Activated CD4-positive, alpha-beta memory T cell treated with anti-CD3 and anti-CD28 coated beads for 36 hours (primary cell): ENCODE measurements at regions not wholly inside any gene's neighbourhood (a gene's known extent, or its start where the extent isn't known, plus 50 kb on each side); places are given as distances from the start of the nearest gene placed in this dataset.
"Not testable (repeated sequence)": the region's sequence is repeated elsewhere in the genome, so short reads cannot be mapped to it uniquely, and the experiment has no call there.

Experiments used
- CTCF ChIA-PET: fragments of 350-600 bp; sonication (Branson Sonifier 250); formaldehyde crosslinking; loops from one replicate; lab custom pipeline; 2021; ENCODE audit warnings: antibody characterized with exemption, inconsistent platforms; lab: Charles Lee
- POLR2A ChIA-PET: fragments of 350-600 bp; sonication (Branson Sonifier 250); formaldehyde crosslinking; loops from one replicate; lab custom pipeline; 2021; ENCODE audit warnings: antibody characterized with exemption; lab: Charles Lee
- DNase-seq: peaks from one replicate; pipeline ENCODE4 v3.0.0-alpha.2; 2020
- H3K27ac Mint-ChIP-seq: one replicate; pipeline ENCODE4 v1.8.0; 2021; ENCODE audit warnings: mixed read lengths
- H3K27me3 Mint-ChIP-seq: one replicate; pipeline ENCODE4 v1.8.0; 2021; ENCODE audit warnings: mixed read lengths
- H3K36me3 Mint-ChIP-seq: one replicate; pipeline ENCODE4 v1.8.0; 2021; ENCODE audit warnings: mixed read lengths
- H3K4me1 Mint-ChIP-seq: one replicate; pipeline ENCODE4 v1.8.0; 2021; ENCODE audit warnings: low read depth, mixed read lengths
- H3K4me3 Mint-ChIP-seq: one replicate; pipeline ENCODE4 v1.8.0; 2021; ENCODE audit warnings: mild to moderate bottlenecking, mixed read lengths
- H3K9me3 Mint-ChIP-seq: one replicate; pipeline ENCODE4 v1.8.0; 2021; ENCODE audit warnings: mixed read lengths
- intact Hi-C: fragments of 100-400 bp; cut with micrococcal nuclease; formaldehyde crosslinking; loops from one replicate; pipeline ENCODE4 v1.15.1; 2023

DNA sequence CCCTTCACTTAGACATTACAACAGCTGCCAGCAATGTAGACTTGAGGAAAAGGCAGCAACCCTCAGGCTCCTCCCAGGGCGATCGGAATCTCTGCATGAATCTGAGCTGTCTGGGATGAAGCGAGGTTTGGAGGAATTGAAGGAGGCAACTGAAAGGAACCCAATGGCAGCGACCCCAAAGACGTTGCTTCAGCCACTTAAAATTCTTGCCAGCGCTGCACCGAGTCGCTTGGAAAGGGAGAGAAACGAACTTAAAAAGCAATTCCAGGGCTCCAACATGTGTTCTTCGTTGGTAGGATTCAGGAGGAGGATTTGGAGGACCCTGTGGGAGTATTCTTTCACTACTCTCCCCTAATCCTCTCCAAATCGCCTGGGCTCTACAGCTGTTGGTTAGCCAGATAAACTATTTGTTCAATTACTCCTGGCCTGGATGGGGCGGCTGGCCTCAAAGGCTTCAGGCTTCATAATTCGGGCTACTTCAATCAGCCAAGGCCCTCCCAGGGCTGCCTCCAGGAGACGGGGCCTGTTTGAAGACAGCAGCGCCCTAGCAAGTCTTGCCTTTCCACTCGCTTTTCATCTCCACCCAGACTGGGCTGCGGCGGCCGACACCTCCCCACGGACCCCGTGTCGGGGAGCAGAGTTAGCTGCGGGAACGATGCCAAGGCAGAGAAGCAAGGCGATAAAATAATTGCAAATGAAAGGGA is 72.4 kb upstream of the TMEM45B start:
- intact Hi-C loops = no loop called here
- no peak for DNase-seq
- Mint-ChIP-seq H3K4me1 (no peaks in the 10 kb centered on the region), H3K36me3 (no peaks in the 10 kb centered on the region), H3K4me3 (no peak overlapping the region), H3K9me3 (no peaks in the 10 kb centered on the region), H3K27me3 (peaks cover 1% of the 10 kb centered on the region), H3K27ac (no peak overlapping the region)
- ChIA-PET POLR2A (no interaction called here), CTCF (no interaction called here)

- peaks cover 3% of the 10 kb centered on the region for H3K27me3 Mint-ChIP-seq
- DNase-seq = no peak
- no peaks in the 10 kb centered on the region for H3K9me3 Mint-ChIP-seq
- peaks cover 7% of the 10 kb centered on the region for H3K4me1 Mint-ChIP-seq
- no peaks in the 10 kb centered on the region for H3K36me3 Mint-ChIP-seq
- no peak overlapping the region for H3K4me3 Mint-ChIP-seq
- ChIA-PET POLR2A (no interaction called here), CTCF (interaction anchor here (1.6 to 2.7 kb wide), 3 partner anchors 52 to 383 kb away, joined by 3 to 11 read pairs (median 10); partner anchors contain the start of gene BARX2)
- intact Hi-C loops = no loop called here
- H3K27ac Mint-ChIP-seq = no peak overlapping the region
Measured at GRCh38 chr11:129747071-129747470, 68.6 kb upstream of the TMEM45B start.

DNA sequence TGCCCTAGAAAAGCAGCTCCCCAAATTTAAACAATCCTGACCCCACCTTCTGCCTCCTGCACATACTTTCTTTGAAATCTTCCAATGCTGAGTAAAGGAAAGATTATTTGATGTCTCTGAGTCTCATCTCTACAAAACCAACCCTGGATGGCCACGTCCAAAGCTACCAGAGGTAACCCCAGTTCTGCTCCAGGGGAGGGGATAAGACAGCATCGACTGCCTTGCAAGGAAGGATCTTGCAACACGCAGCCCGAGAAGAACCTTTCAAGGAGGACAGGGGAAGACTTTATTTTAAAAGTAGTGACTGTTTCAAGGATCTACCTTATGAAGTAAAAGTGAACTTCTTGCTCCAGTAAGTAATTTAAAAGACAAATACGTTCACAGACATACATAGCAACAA is 66.5 kb upstream of the TMEM45B start:
- H3K4me3 Mint-ChIP-seq = no peak overlapping the region
- peaks cover 7% of the 10 kb centered on the region for H3K4me1 Mint-ChIP-seq
- DNase-seq = no peak
- peaks cover 3% of the 10 kb centered on the region for H3K27me3 Mint-ChIP-seq
- POLR2A ChIA-PET = no interaction called here
- intact Hi-C loops = no loop called here
- CTCF ChIA-PET = interaction anchor here (1.5 to 2.7 kb wide), 4 partner anchors 54 to 385 kb away, joined by 7 to 11 read pairs (median 10); partner anchors contain the start of gene BARX2
- peaks cover 4% of the 10 kb centered on the region for H3K9me3 Mint-ChIP-seq
- no peak overlapping the region for H3K27ac Mint-ChIP-seq
- H3K36me3 Mint-ChIP-seq = peaks cover 1% of the 10 kb centered on the region

DNA sequence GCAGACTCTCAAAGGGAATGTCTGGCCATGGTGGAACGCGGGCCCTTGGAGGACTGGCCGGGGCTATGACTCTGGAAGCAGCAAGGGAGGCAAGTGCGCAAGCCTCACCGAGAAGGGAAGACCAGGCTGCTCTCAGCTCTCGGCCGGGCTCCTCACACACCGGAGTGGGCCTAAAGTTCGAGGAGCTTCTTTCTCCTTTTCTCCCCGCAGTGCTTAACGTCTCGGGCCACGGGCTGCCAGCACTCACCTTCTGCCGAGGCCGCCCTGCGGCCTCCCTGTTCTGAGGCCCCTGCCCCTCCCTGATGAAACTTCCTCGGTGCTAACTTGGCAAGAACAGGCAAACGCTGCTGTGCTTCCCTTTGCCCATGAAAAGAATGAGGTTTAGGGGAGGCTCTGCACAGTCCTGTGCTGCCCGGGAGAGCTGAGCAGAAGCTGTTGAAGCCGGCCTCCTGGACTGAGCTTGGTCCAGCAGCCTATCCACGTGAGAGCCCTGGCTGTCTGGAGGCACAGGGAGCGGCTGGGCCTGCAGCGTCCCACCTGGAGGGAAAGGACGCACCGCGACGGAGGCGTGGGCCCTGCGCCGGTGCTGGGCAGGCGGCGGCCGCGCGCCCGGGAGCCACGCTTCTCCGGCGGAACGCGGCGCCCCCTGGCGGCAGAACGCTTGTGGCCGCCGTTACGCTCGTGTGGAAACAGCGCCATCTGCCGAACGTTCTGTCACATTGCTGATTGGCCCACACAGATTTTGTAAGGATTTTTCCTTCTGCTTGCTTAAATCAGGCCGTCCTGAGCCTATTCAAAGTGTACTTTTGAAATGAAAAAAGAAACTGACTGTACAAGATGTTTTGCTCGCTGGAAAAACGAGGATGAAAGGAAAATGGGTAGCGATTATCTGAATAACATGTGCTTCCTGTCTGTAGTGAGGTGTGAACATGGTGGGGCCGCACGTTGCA is 65.0 kb upstream of the TMEM45B start:
- Mint-ChIP-seq H3K27ac (no peak overlapping the region), H3K4me3 (no peak overlapping the region), H3K9me3 (peaks cover 4% of the 10 kb centered on the region), H3K27me3 (peaks cover 3% of the 10 kb centered on the region), H3K36me3 (peaks cover 1% of the 10 kb centered on the region), H3K4me1 (peaks cover 7% of the 10 kb centered on the region)
- peak; percentile 85 for DNase-seq
- ChIA-PET CTCF (interaction anchor here (0.7 to 3.2 kb wide), 19 partner anchors 9 to 632 kb away, joined by 3 to 32 read pairs (median 4); partner anchors contain the start of gene BARX2), POLR2A (no interaction called here)
- intact Hi-C loops = loop anchor here (1.0 to 5.0 kb wide), 5 partner anchors 53 to 868 kb away; no protein-coding TSS in a partner anchor

- ChIA-PET CTCF (interaction anchor here (1.1 to 3.2 kb wide), 5 partner anchors 9 to 420 kb away, joined by 4 to 32 read pairs (median 7); partner anchors contain the start of gene BARX2), POLR2A (no interaction called here)
- Mint-ChIP-seq H3K4me3 (no peak overlapping the region), H3K4me1 (peaks cover 7% of the 10 kb centered on the region), H3K9me3 (peaks cover 13% of the 10 kb centered on the region), H3K27me3 (peaks cover 3% of the 10 kb centered on the region), H3K27ac (no peak overlapping the region), H3K36me3 (peaks cover 3% of the 10 kb centered on the region)
- no peak for DNase-seq
- intact Hi-C loops = loop anchor here (1.0 to 5.0 kb wide), 5 partner anchors 54 to 869 kb away; no protein-coding TSS in a partner anchor
Measured at GRCh38 chr11:129751511-129751910, 64.1 kb upstream of the TMEM45B start.

DNA sequence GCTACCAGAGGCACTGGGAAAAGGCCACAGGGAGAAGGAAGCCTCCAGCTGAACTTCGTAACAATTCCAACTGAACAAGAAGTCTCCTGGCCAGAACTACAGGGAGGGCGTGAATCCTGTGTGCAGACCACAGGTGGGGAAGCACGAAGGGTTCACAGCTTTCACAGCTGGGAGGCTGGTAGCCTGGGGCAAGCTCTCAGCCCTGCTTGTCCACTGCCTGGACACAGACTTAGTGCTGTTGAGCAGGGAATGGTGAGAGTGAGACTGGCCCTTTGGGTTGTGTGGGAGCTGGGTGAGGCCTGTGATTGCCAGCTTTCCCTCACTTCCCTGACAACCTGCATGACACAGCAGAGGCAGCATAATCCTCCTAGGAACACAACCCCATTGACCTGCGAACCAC is 52.1 kb upstream of the TMEM45B start:
- DNase-seq, CTCF ChIA-PET, H3K9me3 Mint-ChIP-seq, H3K27me3 Mint-ChIP-seq, H3K27ac Mint-ChIP-seq, H3K36me3 Mint-ChIP-seq, POLR2A ChIA-PET, intact Hi-C loops, H3K4me1 Mint-ChIP-seq, H3K4me3 Mint-ChIP-seq: not testable (repeated sequence)

DNA sequence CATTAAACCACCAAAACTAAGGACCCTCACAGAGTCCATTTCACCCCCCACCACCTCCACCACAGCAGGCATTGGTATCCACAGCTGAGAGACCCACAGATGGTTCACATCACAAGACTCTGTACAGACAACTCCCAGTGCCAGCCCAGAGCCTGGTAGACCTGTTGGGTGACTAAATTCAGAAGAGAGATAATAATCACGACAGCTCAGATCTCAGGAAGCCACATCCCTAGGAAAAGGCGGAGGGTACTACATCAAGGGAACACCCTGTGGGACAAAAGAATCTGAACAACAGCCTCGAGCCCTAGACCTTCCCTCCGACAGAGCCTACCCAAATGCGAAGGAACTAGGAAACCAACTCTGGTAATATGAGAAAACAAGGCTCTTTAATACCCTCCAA is 51.4 kb upstream of the TMEM45B start:
- H3K27ac Mint-ChIP-seq, H3K4me3 Mint-ChIP-seq, POLR2A ChIA-PET, H3K36me3 Mint-ChIP-seq, H3K9me3 Mint-ChIP-seq, DNase-seq, H3K4me1 Mint-ChIP-seq, intact Hi-C loops, H3K27me3 Mint-ChIP-seq, CTCF ChIA-PET: not testable (repeated sequence)
